Tibial nerve (tissue), 4 donors: ENCODE measurements at regions not wholly inside any gene's neighbourhood (a gene's known extent, or its start where the extent isn't known, plus 50 kb on each side); places are given as distances from the start of the nearest gene placed in this dataset.

Experiments used
- EP300 ChIP-seq, 2 donors: sonication (generic); formaldehyde crosslinking; IDR thresholded peaks; one replicate each; pipeline ENCODE4 v1.6.1; 2017; ENCODE audit warnings: antibody characterized with exemption in 2 of 2, mild to moderate bottlenecking in 1 of 2
- TF ChIP-seq, protein P1 (sequence below), 5 experiments: fragments of 200-600 bp in 3 of 5; fragments of 450-650 bp in 2 of 5; sonication (generic) in 3 of 5; IDR thresholded peaks; one replicate each; pipeline ENCODE4 v1.5.1; 2016 to 2019; ENCODE audit warnings: antibody characterized with exemption in 5 of 5, mild to moderate bottlenecking in 3 of 5, moderate library complexity in 2 of 5

DNA sequence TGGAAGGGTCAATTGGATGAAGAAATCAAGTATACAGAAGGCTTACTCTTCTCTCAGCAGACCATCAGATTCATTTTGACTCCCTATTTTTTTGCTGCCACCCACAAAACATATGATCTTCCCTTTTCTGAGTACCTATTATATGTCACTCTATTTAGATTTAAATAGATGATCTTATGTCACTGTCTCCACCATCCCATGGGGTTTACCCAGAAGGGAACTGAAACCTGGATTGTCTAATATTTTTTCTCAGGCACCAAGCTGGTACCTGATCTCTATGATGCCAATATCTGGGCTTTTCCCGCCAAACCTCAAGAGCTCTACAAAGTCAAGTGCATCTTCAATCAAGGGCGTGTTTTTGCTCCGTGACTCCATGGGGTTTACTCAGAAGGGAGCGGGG is 118.7 kb downstream of the GAS1 start:
- TF ChIP-seq, protein P1, sequence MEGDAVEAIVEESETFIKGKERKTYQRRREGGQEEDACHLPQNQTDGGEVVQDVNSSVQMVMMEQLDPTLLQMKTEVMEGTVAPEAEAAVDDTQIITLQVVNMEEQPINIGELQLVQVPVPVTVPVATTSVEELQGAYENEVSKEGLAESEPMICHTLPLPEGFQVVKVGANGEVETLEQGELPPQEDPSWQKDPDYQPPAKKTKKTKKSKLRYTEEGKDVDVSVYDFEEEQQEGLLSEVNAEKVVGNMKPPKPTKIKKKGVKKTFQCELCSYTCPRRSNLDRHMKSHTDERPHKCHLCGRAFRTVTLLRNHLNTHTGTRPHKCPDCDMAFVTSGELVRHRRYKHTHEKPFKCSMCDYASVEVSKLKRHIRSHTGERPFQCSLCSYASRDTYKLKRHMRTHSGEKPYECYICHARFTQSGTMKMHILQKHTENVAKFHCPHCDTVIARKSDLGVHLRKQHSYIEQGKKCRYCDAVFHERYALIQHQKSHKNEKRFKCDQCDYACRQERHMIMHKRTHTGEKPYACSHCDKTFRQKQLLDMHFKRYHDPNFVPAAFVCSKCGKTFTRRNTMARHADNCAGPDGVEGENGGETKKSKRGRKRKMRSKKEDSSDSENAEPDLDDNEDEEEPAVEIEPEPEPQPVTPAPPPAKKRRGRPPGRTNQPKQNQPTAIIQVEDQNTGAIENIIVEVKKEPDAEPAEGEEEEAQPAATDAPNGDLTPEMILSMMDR (IDR thresholded peaks at IDR 0.05), result no peak
- TF ChIP-seq EP300 (IDR thresholded peaks at IDR 0.05), result no peak
